Natural killer cell (primary cell): ENCODE measurements at regions not wholly inside any gene's neighbourhood (a gene's known extent, or its start where the extent isn't known, plus 50 kb on each side); places are given as distances from the start of the nearest gene placed in this dataset.

Experiments used
- ATAC-seq, 3 donors: fragments of 150-1000 bp in 2 of 3; fragments of 200-7000 bp in 1 of 3; cut with Tn5 transposase; 1 replicate in 1 of 3; 2 replicates in 2 of 3; pipeline ENCODE4 v1.10.0; 2021; ENCODE audit warnings: mild to moderate bottlenecking in 2 of 3, moderate library complexity in 2 of 3
- DNase-seq, 2 donors: peaks; one replicate each; pipeline versions ENCODE4 v3.0.0 to v3.0.0-alpha.2; 2013 to 2021; ENCODE audit warnings: mixed read lengths in 1 of 2
- H3K27ac ChIP-seq: one replicate; pipeline ENCODE4 v1.5.1; 2013; ENCODE audit warnings: mild to moderate bottlenecking, low read length
- H3K27me3 ChIP-seq: one replicate; pipeline ENCODE4 v1.6.1; 2013; ENCODE audit warnings: low read length; ENCODE audit not compliant: control insufficient read depth, insufficient read depth
- H3K36me3 ChIP-seq: one replicate; pipeline ENCODE4 v1.6.1; 2013; ENCODE audit warnings: low read length; ENCODE audit not compliant: control insufficient read depth, insufficient read depth
- H3K4me1 ChIP-seq: one replicate; pipeline ENCODE4 v1.6.1; 2013; ENCODE audit warnings: low read length; ENCODE audit not compliant: control insufficient read depth, insufficient read depth
- H3K4me3 ChIP-seq: one replicate; pipeline ENCODE4 v1.5.1; 2013; ENCODE audit warnings: low read length
- H3K9me3 ChIP-seq: one replicate; pipeline ENCODE4 v1.6.1; 2013; ENCODE audit warnings: low read length; ENCODE audit not compliant: control insufficient read depth, insufficient read depth
- H3K27ac Mint-ChIP-seq, 2 donors: one replicate each; pipeline ENCODE4 v1.8.0; 2022; ENCODE audit warnings: mild to moderate bottlenecking in 2 of 2, mixed read lengths in 2 of 2, moderate library complexity in 1 of 2
- H3K27me3 Mint-ChIP-seq, 2 donors: one replicate each; pipeline ENCODE4 v1.8.0; 2022; ENCODE audit warnings: low read depth in 2 of 2, mixed read lengths in 2 of 2
- H3K36me3 Mint-ChIP-seq: one replicate; pipeline ENCODE4 v1.8.0; 2022; ENCODE audit warnings: mixed read lengths
- H3K4me1 Mint-ChIP-seq, 2 donors: one replicate each; pipeline ENCODE4 v1.8.0; 2022; ENCODE audit warnings: mixed read lengths in 2 of 2
- H3K4me3 Mint-ChIP-seq: one replicate; pipeline ENCODE4 v1.8.0; 2022; ENCODE audit warnings: mild to moderate bottlenecking, moderate library complexity, mixed read lengths
- H3K9me3 Mint-ChIP-seq, 2 donors: one replicate each; pipeline ENCODE4 v1.8.0; 2022; ENCODE audit warnings: mixed read lengths in 2 of 2
- WGBS: methylation state at CpG from one replicate; pipeline ENCODE4 v1.1.7; 2013; ENCODE audit warnings: missing lambda C conversion rate; ENCODE audit not compliant: insufficient coverage; 5-methylcytosine and 5-hydroxymethylcytosine counted together
- intact Hi-C: fragments of 100-400 bp; cut with micrococcal nuclease; formaldehyde crosslinking; loops from one replicate; pipeline ENCODE4 v1.14.2; 2022
- TF ChIP-seq, protein P1 (sequence below): fragments of 200-600 bp; IDR thresholded peaks from one replicate; pipeline ENCODE4 v1.8.0; 2022; ENCODE audit warnings: antibody characterized with exemption

GRCh38 chr3:127486321-127486944, 104.1 kb downstream of the TPRA1 start:
- Mint-ChIP-seq H3K9me3 (no peaks in the 10 kb centered on the region), H3K4me3 (no peak overlapping the region), H3K27me3 (peaks cover 7 to 33% of the 10 kb centered on the region in 2 donors), H3K36me3 (no peaks in the 10 kb centered on the region), H3K27ac (no peak overlapping the region), H3K4me1 (peaks cover 0 to 18% of the 10 kb centered on the region in 2 donors)
- WGBS, result 89% methylated on average over 10 of the region's 10 CpGs
- no peaks in the 10 kb centered on the region for H3K27me3 ChIP-seq
- no peaks in the 10 kb centered on the region for H3K36me3 ChIP-seq
- TF ChIP-seq, protein P1, sequence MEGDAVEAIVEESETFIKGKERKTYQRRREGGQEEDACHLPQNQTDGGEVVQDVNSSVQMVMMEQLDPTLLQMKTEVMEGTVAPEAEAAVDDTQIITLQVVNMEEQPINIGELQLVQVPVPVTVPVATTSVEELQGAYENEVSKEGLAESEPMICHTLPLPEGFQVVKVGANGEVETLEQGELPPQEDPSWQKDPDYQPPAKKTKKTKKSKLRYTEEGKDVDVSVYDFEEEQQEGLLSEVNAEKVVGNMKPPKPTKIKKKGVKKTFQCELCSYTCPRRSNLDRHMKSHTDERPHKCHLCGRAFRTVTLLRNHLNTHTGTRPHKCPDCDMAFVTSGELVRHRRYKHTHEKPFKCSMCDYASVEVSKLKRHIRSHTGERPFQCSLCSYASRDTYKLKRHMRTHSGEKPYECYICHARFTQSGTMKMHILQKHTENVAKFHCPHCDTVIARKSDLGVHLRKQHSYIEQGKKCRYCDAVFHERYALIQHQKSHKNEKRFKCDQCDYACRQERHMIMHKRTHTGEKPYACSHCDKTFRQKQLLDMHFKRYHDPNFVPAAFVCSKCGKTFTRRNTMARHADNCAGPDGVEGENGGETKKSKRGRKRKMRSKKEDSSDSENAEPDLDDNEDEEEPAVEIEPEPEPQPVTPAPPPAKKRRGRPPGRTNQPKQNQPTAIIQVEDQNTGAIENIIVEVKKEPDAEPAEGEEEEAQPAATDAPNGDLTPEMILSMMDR, result no peak
- no peak overlapping the region for H3K4me3 ChIP-seq
- no peaks in the 10 kb centered on the region for H3K9me3 ChIP-seq
- no peak for ATAC-seq
- intact Hi-C loops, result no loop called here
- peaks cover 14% of the 10 kb centered on the region for H3K4me1 ChIP-seq
- H3K27ac ChIP-seq, result no peak overlapping the region
- no peak for DNase-seq

DNA sequence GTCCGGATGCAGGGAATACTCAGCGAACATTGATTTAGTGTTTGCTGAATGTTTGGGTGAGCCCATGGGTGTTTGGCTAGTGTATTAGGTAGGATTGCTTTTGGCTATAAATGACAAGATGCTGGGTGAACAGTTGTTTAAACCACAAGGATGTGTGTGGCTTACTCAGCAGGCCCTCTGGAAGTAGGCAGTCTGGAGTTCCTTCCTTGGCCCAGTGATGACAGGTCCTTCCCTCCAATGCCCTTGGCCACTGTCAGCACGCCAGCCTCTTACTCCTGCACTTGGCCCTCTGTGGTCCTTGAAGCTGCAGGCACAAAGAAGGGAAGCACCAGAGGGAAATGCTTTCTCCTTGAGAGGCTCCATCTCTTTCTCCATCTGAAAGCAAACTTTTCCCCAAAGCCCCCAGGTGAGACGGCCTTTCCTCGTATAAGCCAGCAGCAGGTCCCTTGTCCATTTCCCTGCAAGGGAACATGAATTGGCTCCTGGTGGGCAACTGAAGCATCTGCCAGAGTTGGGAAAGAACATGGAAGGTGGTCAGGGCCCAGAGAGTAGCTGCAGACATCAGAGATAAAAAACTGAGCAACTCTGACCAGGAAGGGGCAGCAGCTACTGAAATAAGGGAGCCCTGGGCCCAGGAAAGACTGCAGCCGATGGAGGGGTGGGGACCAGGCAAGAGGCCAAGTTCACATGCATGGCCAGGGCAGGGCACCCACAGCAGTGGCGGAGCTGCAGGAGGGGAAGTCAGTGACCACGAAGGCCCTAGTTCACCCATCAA, 105.0 kb downstream of the TPRA1 start:
- Mint-ChIP-seq H3K4me1 (peaks cover 0 to 18% of the 10 kb centered on the region in 2 donors), H3K27ac (no peak overlapping the region), H3K9me3 (no peaks in the 10 kb centered on the region), H3K27me3 (peaks cover 7 to 33% of the 10 kb centered on the region in 2 donors), H3K4me3 (no peak overlapping the region), H3K36me3 (no peaks in the 10 kb centered on the region)
- Histone ChIP-seq H3K9me3 (no peaks in the 10 kb centered on the region), H3K27ac (no peak overlapping the region), H3K4me3 (no peak overlapping the region), H3K27me3 (no peaks in the 10 kb centered on the region), H3K4me1 (peaks cover 14% of the 10 kb centered on the region), H3K36me3 (no peaks in the 10 kb centered on the region)
- TF ChIP-seq, protein P1, result no peak
- intact Hi-C loops, result no loop called here
- DNase-seq, result no peak
- ATAC-seq, result no peak
- WGBS, result 64% methylated on average over 8 of the region's 8 CpGs

- intact Hi-C loops, result no loop called here
These were observed 105.7 kb downstream of the TPRA1 start for GRCh38 chr3:127484601-127485388.

More at GRCh38 chr3:127484601-127485388, 105.7 kb downstream of the TPRA1 start:
- Histone ChIP-seq H3K27me3 (no peaks in the 10 kb centered on the region), H3K27ac (no peak overlapping the region), H3K4me3 (no peak overlapping the region), H3K9me3 (no peaks in the 10 kb centered on the region), H3K36me3 (no peaks in the 10 kb centered on the region), H3K4me1 (peaks cover 14% of the 10 kb centered on the region)
- TF ChIP-seq, protein P1, result no peak
- Mint-ChIP-seq H3K27me3 (peaks cover 7 to 30% of the 10 kb centered on the region in 2 donors), H3K4me1 (peaks cover 0 to 18% of the 10 kb centered on the region in 2 donors), H3K36me3 (no peaks in the 10 kb centered on the region), H3K9me3 (no peaks in the 10 kb centered on the region), H3K4me3 (no peak overlapping the region), H3K27ac (no peak overlapping the region)
- no peak for ATAC-seq
- whole genome bisulfite sequencing, result 74% methylated on average over 8 of the region's 9 CpGs
- DNase-seq, result no peak
